ENCODE measurements at regions not wholly inside any gene's neighbourhood (a gene's known extent, or its start where the extent isn't known, plus 50 kb on each side); places are given as distances from the start of the nearest gene placed in this dataset.

DNA sequence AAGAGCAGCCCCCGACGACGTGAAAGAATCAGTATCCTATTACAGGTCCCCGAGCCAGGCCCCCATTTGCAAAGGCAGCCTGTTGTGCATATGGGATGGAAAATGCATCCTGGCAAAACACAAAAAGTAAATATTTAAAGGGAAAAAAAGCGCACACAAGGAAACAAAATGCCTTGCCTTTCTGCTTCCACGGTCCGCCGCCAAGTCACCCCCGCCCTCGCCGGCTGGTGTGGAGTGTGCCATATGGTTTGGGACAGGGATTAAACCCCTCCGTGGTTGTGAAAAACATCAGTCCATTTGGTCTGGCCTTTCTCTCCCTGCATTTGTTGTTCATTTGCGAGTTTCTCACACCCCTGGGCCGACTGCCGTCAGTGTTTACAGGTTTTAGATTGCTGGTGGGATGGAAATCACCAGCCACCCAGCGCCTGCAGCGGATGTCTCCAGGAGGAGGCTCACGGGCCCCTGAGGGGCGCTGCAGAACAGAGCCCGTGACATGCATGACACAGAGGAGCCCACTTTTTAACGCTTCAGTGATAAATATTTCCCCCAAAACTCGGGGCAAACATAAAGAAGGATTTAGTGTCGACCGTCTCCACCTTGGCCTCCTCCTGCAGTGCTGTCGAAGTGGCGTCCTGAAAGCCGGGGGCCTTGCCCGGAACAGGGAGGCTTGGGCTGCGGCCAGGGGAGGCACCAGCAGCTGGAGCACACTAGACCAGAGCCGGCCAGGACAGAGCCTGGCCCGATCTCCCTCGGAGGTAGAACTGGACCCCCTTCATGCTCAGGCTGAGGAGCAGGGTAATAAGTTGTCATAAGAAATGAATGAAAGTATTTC lies 161.5 kb downstream of the HSD17B3 start:
- no peak for TF ChIP-seq CTCF (IDR thresholded peaks at IDR 0.05)
- no peak for TF ChIP-seq POLR2AphosphoS2 (conservative IDR thresholded peaks at IDR 0.05; ENCODE audit: low read length)
- TF ChIP-seq RNF2 (IDR thresholded peaks at IDR 0.05; ENCODE audit: borderline replicate concordance, low read depth), result no peak
- TF ChIP-seq, protein P1, sequence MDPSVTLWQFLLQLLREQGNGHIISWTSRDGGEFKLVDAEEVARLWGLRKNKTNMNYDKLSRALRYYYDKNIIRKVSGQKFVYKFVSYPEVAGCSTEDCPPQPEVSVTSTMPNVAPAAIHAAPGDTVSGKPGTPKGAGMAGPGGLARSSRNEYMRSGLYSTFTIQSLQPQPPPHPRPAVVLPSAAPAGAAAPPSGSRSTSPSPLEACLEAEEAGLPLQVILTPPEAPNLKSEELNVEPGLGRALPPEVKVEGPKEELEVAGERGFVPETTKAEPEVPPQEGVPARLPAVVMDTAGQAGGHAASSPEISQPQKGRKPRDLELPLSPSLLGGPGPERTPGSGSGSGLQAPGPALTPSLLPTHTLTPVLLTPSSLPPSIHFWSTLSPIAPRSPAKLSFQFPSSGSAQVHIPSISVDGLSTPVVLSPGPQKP (IDR thresholded peaks at IDR 0.05; ENCODE audit: low read depth, low read length), result no peak
- no peak for TF ChIP-seq POLR2A (IDR thresholded peaks at IDR 0.05; ENCODE audit: low read length)
- no peak for TF ChIP-seq EP300 (IDR thresholded peaks at IDR 0.05)
- TF ChIP-seq ESRRA (IDR thresholded peaks at IDR 0.05; ENCODE audit: borderline replicate concordance, low read length), result no peak
- no peak for TF ChIP-seq CHD4 (IDR thresholded peaks at IDR 0.05; ENCODE audit: borderline replicate concordance)
- no peak for TF ChIP-seq CHD2 (IDR thresholded peaks at IDR 0.05; ENCODE audit: low read length, partially characterized antibody)
- no peak for TF ChIP-seq HDAC2 (IDR thresholded peaks at IDR 0.05)
- TF ChIP-seq RAD21 (conservative IDR thresholded peaks at IDR 0.05 in 1 of 2, IDR thresholded peaks at IDR 0.05 in 1 of 2), result no peak
- no peak for TF ChIP-seq JUN (IDR thresholded peaks at IDR 0.05)
- TF ChIP-seq, protein P2, sequence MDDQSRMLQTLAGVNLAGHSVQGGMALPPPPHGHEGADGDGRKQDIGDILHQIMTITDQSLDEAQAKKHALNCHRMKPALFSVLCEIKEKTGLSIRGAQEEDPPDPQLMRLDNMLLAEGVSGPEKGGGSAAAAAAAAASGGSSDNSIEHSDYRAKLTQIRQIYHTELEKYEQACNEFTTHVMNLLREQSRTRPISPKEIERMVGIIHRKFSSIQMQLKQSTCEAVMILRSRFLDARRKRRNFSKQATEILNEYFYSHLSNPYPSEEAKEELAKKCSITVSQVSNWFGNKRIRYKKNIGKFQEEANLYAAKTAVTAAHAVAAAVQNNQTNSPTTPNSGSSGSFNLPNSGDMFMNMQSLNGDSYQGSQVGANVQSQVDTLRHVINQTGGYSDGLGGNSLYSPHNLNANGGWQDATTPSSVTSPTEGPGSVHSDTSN (IDR thresholded peaks at IDR 0.05), result no peak
- no peak for TF ChIP-seq ZFP36 (IDR thresholded peaks at IDR 0.05; ENCODE audit: borderline replicate concordance, partially characterized antibody)
